MCF 10A (cell line): ENCODE measurements at regions not wholly inside any gene's neighbourhood (a gene's known extent, or its start where the extent isn't known, plus 50 kb on each side); places are given as distances from the start of the nearest gene placed in this dataset.

Source experiments
- BruUV-seq: library from RNA; stranded (reverse); fragments of 400-500 nt; replicated peaks from 2 replicates; lab custom pipeline; 2021; lab: Mats Ljungman, UMichigan
- CTCF ChIA-PET: fragments of 300-600 bp; sonication (Branson Sonifier 250); formaldehyde crosslinking; extraction: SDS; loops from one replicate; lab custom pipeline; 2021; ENCODE audit warnings: antibody characterized with exemption, inconsistent platforms; lab: Yijun Ruan, JAX
- POLR2A ChIA-PET: fragments of 300-600, 350-650 bp; sonication (Branson Sonifier 250); formaldehyde crosslinking; extraction: SDS; loops from one replicate; lab custom pipeline; 2020; ENCODE audit warnings: antibody characterized with exemption, inconsistent platforms; lab: Yijun Ruan, JAX
- DNase-seq: peaks from one replicate; pipeline ENCODE4 v3.0.0-alpha.2; 2018; ENCODE audit not compliant: unreplicated experiment
- H3K27ac Mint-ChIP-seq: one replicate; pipeline ENCODE4 v1.8.0; 2022; ENCODE audit warnings: mild to moderate bottlenecking, low read depth, mixed read lengths; ENCODE audit not compliant: unreplicated experiment
- H3K27me3 Mint-ChIP-seq: one replicate; pipeline ENCODE4 v1.8.0; 2022; ENCODE audit warnings: mixed read lengths; ENCODE audit not compliant: insufficient read depth, unreplicated experiment
- H3K36me3 Mint-ChIP-seq: one replicate; pipeline ENCODE4 v1.8.0; 2022; ENCODE audit warnings: mild to moderate bottlenecking, moderate library complexity, mixed read lengths; ENCODE audit not compliant: insufficient read depth, unreplicated experiment
- H3K4me1 Mint-ChIP-seq: one replicate; pipeline ENCODE4 v1.8.0; 2022; ENCODE audit warnings: mixed read lengths; ENCODE audit not compliant: insufficient read depth, unreplicated experiment
- H3K4me3 Mint-ChIP-seq: one replicate; pipeline ENCODE4 v1.8.0; 2022; ENCODE audit warnings: mild to moderate bottlenecking, moderate library complexity, mixed read lengths; ENCODE audit not compliant: unreplicated experiment
- H3K9me3 Mint-ChIP-seq: one replicate; pipeline ENCODE4 v1.8.0; 2022; ENCODE audit warnings: mixed read lengths; ENCODE audit not compliant: unreplicated experiment
- CTCF ChIP-seq: fragments of 200-600 bp; IDR thresholded peaks from one replicate; pipeline ENCODE4 v1.8.0; 2022; ENCODE audit warnings: antibody characterized with exemption, mild to moderate bottlenecking; ENCODE audit not compliant: unreplicated experiment
- intact Hi-C: fragments of 100-400 bp; cut with micrococcal nuclease; formaldehyde crosslinking; loops from 2 replicates; pipeline ENCODE4 v1.14.1; 2022

- no peaks in the 10 kb centered on the region for H3K4me1 Mint-ChIP-seq
- intact Hi-C loops: no loop called here
- no peak overlapping the region for H3K27ac Mint-ChIP-seq
- DNase-seq: no peak
- no peaks in the 10 kb centered on the region for H3K36me3 Mint-ChIP-seq
- ChIA-PET CTCF (no interaction called here), POLR2A (no interaction called here)
- no TSS peak for BruUV-seq
- no peaks in the 10 kb centered on the region for H3K27me3 Mint-ChIP-seq
- H3K9me3 Mint-ChIP-seq: no peaks in the 10 kb centered on the region
- no peak for TF ChIP-seq CTCF
- no peak overlapping the region for H3K4me3 Mint-ChIP-seq
These were observed 431.4 kb downstream of the BRINP3 start for GRCh38 chr1:190046231-190046630.
